Astrocyte of the hippocampus (primary cell): ENCODE measurements at regions not wholly inside any gene's neighbourhood (a gene's known extent, or its start where the extent isn't known, plus 50 kb on each side); places are given as distances from the start of the nearest gene placed in this dataset.

Source experiments
- DNase-seq: peaks from one replicate; pipeline ENCODE4 v3.0.0; 2011; ENCODE audit warnings: low read depth, low spot score

GRCh38 chr3:174398761-174399160 is 460.4 kb upstream of the NAALADL2 start:
- DNase-seq: no peak

GRCh38 chr3:174403831-174404230 is 455.3 kb upstream of the NAALADL2 start:
- DNase-seq: no peak

GRCh38 chr3:174408310-174408709 is 450.8 kb upstream of the NAALADL2 start:
- DNase-seq: peak; percentile 61

- no peak for DNase-seq
Measured at GRCh38 chr3:174409086-174409743, 449.9 kb upstream of the NAALADL2 start.

- DNase-seq: no peak
Measured at GRCh38 chr3:174413062-174413912, 445.8 kb upstream of the NAALADL2 start.

- DNase-seq: no peak
Measured at GRCh38 chr3:174414902-174415301, 444.2 kb upstream of the NAALADL2 start.

- DNase-seq: no peak
Measured at GRCh38 chr3:174417573-174417972, 441.6 kb upstream of the NAALADL2 start.

GRCh38 chr3:174419216-174419615 is 439.9 kb upstream of the NAALADL2 start:
- no peak for DNase-seq

- DNase-seq: no peak
Measured at GRCh38 chr3:174423936-174424335, 435.2 kb upstream of the NAALADL2 start.

- no peak for DNase-seq
Measured at GRCh38 chr3:174424656-174425055, 434.5 kb upstream of the NAALADL2 start.

- DNase-seq: no peak
Measured at GRCh38 chr3:174425422-174425821, 433.7 kb upstream of the NAALADL2 start.

GRCh38 chr3:174430986-174431385 is 428.1 kb upstream of the NAALADL2 start:
- DNase-seq: no peak

- DNase-seq: peak; percentile 9
Measured at GRCh38 chr3:174431717-174432116, 427.4 kb upstream of the NAALADL2 start.

- DNase-seq: no peak
Measured at GRCh38 chr3:174436367-174436766, 422.8 kb upstream of the NAALADL2 start.

- peak; percentile 24 for DNase-seq
Measured at GRCh38 chr3:174438501-174439145, 420.5 kb upstream of the NAALADL2 start.

- peak; percentile 97 for DNase-seq
Measured at GRCh38 chr3:174439331-174440252, 419.5 kb upstream of the NAALADL2 start.

- DNase-seq: peak; percentile 59
Measured at GRCh38 chr3:174440253-174440701, 418.9 kb upstream of the NAALADL2 start.

- DNase-seq: peak; percentile 97
Measured at GRCh38 chr3:174440741-174441587, 418.2 kb upstream of the NAALADL2 start.

GRCh38 chr3:174441588-174442301 is 417.4 kb upstream of the NAALADL2 start:
- DNase-seq: peak; percentile 55

GRCh38 chr3:174442302-174442682 is 416.8 kb upstream of the NAALADL2 start:
- DNase-seq: no peak
